Brain microvascular endothelial cell (primary cell): ENCODE measurements at regions not wholly inside any gene's neighbourhood (a gene's known extent, or its start where the extent isn't known, plus 50 kb on each side); places are given as distances from the start of the nearest gene placed in this dataset.
"Not testable (repeated sequence)": the region's sequence is repeated elsewhere in the genome, so short reads cannot be mapped to it uniquely, and the experiment has no call there.

Experiments used
- DNase-seq: peaks from one replicate; pipeline ENCODE4 v3.0.0-alpha.2; 2020
- H3K27ac ChIP-seq: fragments of 250-450 bp; sonication (Bioruptor Pico); 2 replicates; pipeline ENCODE4 v1.5.1; 2020; ENCODE audit warnings: mild to moderate bottlenecking, moderate library complexity
- H3K27me3 ChIP-seq: fragments of 250-450 bp; sonication (Bioruptor Pico); replicated peaks from 2 replicates; pipeline ENCODE4 v1.5.1; 2020; ENCODE audit warnings: mild to moderate bottlenecking
- H3K36me3 ChIP-seq: fragments of 250-450 bp; sonication (Bioruptor Pico); replicated peaks from 2 replicates; pipeline ENCODE4 v1.5.1; 2020; ENCODE audit warnings: mild to moderate bottlenecking
- H3K4me3 ChIP-seq: 2 replicates; pipeline ENCODE4 v1.5.1; 2011; ENCODE audit warnings: low read depth, mild to moderate bottlenecking, control low read depth, low read length, moderate library complexity
- CTCF ChIP-seq: IDR thresholded peaks from 2 replicates; pipeline ENCODE4 v1.5.1; 2011; ENCODE audit warnings: low read depth, mild to moderate bottlenecking, moderate library complexity, low read length, control low read depth, inconsistent platforms; ENCODE audit errors: missing control alignments
- in situ Hi-C: cut with HindIII; loops from 2 replicates; pipeline ENCODE4 v1.10.0; 2017; ENCODE audit warnings: low sequenced_read_pairs, low pct_ligation_motif_present

DNA sequence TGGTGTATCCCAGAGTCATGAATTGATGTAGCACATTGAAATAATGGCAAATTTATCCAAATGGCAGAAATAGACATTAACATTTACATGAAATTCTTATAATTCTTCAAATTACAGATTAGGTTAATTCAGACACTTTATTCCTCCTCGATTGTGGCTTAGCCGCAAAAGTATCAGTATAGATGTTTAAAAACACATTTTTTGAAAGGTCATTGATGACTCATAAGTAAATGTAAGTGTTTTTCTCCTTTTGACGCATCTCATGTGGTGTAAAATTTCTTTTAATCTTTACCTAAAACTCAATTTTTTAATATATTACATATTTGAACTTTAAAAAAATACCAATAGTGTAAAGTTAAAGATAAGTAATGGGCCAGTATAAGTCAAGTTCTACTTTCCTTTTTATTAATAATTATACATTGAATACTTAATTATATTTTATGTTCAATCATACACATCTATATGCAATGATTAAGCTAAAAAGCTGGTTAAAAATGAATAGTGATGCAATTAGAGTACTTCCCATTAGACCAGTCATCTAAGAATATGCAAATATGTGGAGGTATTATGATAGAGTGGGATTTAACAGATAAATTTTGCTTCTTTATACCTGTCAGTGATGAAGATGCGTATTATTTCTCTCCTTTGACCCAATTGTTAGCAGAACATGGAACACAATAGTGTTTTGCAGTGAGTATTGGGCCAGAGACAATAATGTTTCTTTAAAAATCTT lies 678.1 kb upstream of the DPPA4 start:
- no peak overlapping the region for H3K27ac ChIP-seq
- TF ChIP-seq CTCF = no peak
- no peak overlapping the region for H3K4me3 ChIP-seq
- DNase-seq = no peak
- in situ Hi-C loops = no loop called here
- H3K27me3 ChIP-seq = no peaks in the 10 kb centered on the region
- no peaks in the 10 kb centered on the region for H3K36me3 ChIP-seq

GRCh38 chr3:110016235-110016815 lies 679.0 kb upstream of the DPPA4 start:
- no peak overlapping the region for H3K27ac ChIP-seq
- in situ Hi-C loops = no loop called here
- no peaks in the 10 kb centered on the region for H3K27me3 ChIP-seq
- H3K36me3 ChIP-seq = no peaks in the 10 kb centered on the region
- no peak for TF ChIP-seq CTCF
- H3K4me3 ChIP-seq = no peak overlapping the region
- DNase-seq = no peak

GRCh38 chr3:110017304-110017703 lies 680.0 kb upstream of the DPPA4 start:
- in situ Hi-C loops = no loop called here
- H3K27ac ChIP-seq = no peak overlapping the region
- H3K4me3 ChIP-seq = no peak overlapping the region
- H3K36me3 ChIP-seq = no peaks in the 10 kb centered on the region
- no peaks in the 10 kb centered on the region for H3K27me3 ChIP-seq
- no peak for DNase-seq
- no peak for TF ChIP-seq CTCF

- H3K36me3 ChIP-seq = no peaks in the 10 kb centered on the region
- H3K27me3 ChIP-seq = no peaks in the 10 kb centered on the region
- TF ChIP-seq CTCF = no peak
- no peak for DNase-seq
- no peak overlapping the region for H3K4me3 ChIP-seq
- in situ Hi-C loops = no loop called here
- H3K27ac ChIP-seq = no peak overlapping the region
Measured at GRCh38 chr3:110021659-110022058, 684.3 kb upstream of the DPPA4 start.

- H3K27ac ChIP-seq, H3K27me3 ChIP-seq, in situ Hi-C loops, H3K36me3 ChIP-seq, H3K4me3 ChIP-seq, DNase-seq: not testable (repeated sequence)
Measured at GRCh38 chr3:110023022-110023421, 685.7 kb upstream of the DPPA4 start.

DNA sequence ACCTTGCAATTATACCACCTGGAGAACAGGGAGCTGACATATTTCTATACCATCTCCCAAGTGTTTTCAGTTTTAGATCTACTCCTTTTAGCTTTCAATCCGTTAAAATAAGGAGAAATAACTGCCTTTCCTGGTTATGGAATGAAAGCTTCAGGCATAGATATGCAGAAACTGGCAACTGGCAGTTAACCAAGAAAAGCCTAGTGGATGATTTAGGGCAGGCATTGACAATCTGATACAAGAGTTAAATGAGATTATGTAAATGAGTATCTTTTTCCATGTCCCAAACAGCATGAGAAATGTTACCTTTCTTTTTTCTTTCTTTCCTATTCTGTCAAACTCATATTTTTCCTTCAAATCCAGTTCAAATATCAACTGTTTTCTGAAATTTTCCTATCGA lies 689.1 kb upstream of the DPPA4 start:
- in situ Hi-C loops = no loop called here
- Histone ChIP-seq H3K27ac (no peak overlapping the region), H3K4me3 (no peak overlapping the region), H3K27me3 (no peaks in the 10 kb centered on the region), H3K36me3 (no peaks in the 10 kb centered on the region)
- TF ChIP-seq CTCF = no peak
- no peak for DNase-seq
